SK-N-DZ (cell line): ENCODE measurements at regions not wholly inside any gene's neighbourhood (a gene's known extent, or its start where the extent isn't known, plus 50 kb on each side); places are given as distances from the start of the nearest gene placed in this dataset.

Experiments used
- DNase-seq: peaks from one replicate; pipeline ENCODE4 v3.0.0-alpha.2; 2015; ENCODE audit warnings: low spot score

DNA sequence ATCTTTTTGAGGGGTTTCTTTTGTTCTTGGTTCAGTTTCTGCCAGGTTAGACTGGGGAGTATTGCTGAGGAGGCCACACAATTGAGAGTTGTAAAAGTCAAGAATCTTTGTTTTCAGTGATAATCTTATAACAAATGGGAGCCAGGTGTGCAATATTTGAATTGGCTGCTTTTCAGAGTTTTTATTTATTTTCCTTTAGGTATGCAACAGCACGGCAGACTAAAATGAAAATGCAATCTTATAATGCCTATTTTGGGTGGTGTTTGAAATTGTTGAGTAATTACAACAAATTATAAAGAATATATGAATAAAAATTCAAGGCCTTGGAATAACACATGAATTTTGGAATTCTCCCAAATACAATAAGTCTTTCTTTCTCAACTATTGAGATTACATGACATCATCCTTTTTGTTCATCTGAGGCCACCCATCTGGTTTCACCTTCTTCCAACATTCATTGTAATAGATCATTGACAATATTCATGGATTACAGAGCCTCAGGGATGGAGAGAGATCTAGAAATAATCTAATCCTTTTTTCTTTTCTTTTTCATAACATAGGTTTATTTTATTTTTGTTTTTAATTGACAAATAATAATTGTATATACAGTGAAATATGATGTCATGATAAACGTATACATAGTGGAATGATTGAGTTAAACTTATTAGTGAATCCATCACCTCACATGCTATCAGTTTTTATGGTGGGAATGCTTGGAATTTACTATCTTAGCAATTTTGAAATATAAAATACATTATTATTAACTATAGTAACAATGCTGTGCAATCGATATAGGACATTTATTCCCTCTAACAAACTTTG is 1061.0 kb downstream of the NR2F1-AS1 start:
- DNase-seq, result no peak

DNA sequence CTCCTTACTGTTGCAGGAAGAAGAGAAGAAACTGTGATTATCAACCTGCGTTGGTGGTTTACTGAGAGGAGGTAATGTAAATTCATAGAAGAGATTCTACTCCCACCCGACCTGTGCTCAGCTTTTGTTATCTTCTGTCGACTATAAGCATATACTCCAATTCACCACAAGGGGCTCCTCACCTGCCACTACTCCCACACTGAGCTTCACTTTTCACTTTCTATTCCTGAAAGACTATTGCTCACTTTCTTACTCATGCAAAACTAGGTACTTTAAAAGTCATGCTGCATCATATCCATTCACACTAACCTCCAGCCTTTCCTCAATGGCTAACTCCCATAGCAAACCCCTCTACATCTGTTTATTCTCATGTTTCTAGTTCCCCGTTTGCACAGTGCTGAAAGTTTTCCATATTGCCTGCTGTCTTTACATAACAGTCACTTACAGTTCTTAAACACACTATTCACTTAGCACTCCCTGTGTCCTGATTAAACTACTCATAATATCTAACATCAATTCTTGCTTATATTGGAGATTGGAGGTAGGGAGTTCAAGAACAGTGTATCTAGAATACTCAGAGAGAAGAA is 1062.6 kb downstream of the NR2F1-AS1 start:
- DNase-seq, result peak; percentile 15

GRCh38 chr5:92514896-92515295 is 1066.1 kb downstream of the NR2F1-AS1 start:
- DNase-seq, result no peak

- DNase-seq, result no peak
Measured at GRCh38 chr5:92513067-92513466, 1068.0 kb downstream of the NR2F1-AS1 start.

GRCh38 chr5:92508271-92508670 is 1072.7 kb downstream of the NR2F1-AS1 start:
- DNase-seq, result no peak

DNA sequence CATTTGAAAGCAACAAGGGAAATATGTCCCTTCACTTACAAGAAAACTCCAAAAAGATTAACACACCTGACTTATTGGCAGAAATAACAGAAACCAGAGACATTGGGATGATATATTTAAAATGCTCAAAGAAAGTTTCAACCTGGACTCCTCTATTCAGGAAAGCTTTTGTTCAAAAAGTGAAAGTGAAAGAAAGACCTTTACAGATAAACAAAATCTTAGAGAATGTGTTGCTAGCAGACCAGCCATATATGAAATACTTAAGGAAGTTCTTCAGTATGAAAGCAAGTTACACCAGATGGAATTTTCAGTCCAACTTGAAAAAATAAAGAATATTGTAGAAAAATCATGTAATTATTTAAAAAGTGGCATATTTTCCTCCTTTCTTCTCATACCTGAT is 1075.1 kb downstream of the NR2F1-AS1 start:
- no peak for DNase-seq

DNA sequence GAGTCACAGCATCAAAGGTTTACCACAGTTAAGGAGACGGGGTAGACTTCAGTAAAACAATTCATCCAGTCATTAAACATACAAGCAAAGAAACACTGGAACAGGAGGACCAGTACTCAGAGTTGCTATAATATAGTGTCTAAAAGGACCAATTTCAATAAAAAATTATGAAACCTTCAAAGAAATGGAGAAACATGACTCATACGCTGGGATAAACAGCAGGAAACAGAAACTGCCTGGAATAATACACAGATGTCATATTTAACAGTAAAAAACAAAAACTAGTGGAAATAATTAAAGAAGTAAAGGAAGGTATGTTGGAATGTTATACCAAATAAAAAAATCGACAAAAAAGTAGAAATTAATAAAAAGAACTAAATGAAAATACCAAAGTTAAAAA is 1075.9 kb downstream of the NR2F1-AS1 start:
- no peak for DNase-seq

- no peak for DNase-seq
Measured at GRCh38 chr5:92504346-92504745, 1076.7 kb downstream of the NR2F1-AS1 start.

GRCh38 chr5:92500752-92501151 is 1080.3 kb downstream of the NR2F1-AS1 start:
- no peak for DNase-seq

DNA sequence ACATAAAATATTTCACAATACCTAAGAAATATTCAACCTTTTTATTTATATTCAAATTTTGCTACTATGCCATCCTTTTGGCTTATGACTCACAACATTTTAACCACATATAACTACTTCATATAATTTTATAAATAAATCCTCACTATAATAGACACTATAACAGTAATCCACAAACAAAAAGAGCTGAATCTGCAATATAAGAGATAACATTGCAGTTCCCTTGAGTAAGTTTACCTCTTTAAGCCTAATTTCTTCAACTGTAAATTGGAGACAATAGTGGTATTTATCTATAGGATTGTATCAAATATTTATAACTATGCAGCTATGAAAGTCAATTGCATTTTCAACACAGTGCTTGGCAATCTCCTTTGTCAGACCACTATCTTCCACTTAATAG is 1084.5 kb downstream of the NR2F1-AS1 start:
- no peak for DNase-seq

- DNase-seq, result no peak
Measured at GRCh38 chr5:92494508-92494907, 1086.5 kb downstream of the NR2F1-AS1 start.

- no peak for DNase-seq
Measured at GRCh38 chr5:92492908-92493307, 1088.1 kb downstream of the NR2F1-AS1 start.

DNA sequence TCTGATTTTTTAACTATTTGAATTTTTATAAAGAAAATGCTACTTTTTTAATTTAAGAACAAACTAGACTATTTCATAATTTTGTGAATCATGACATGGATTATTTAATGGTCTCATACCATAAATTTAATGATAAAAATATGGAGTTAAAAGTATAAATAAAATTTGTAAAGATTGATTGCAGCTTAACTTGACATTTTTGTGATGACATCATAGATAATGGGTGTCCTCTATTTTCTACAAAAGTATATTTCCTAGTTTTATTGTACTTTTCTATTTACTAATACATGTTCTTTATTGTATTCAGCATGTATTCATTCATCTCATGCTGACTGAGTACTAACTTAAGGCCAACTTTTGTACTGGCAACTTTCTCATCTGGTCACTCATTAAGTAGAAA is 1096.5 kb downstream of the NR2F1-AS1 start:
- DNase-seq, result no peak

- no peak for DNase-seq
Measured at GRCh38 chr5:92472981-92473566, 1090.0 kb upstream of the ARRDC3 start.

DNA sequence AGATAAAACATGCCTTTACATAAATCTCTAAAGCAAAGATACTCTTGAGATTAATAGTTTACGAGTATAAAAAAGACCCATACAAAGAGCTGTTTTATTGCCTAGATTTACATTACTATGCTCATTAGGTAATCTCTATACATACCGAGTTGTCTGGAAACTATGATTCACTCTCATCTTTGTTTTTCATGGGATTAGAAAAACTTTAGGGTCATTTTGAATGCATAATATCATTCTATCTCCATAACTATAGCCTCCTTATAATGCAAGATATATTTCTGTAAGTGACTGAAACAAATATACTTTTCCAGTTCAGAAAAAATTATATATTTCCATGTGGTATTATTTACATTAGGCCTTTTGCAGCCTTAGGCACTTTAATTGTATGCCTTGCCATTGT is 1088.7 kb upstream of the ARRDC3 start:
- no peak for DNase-seq

DNA sequence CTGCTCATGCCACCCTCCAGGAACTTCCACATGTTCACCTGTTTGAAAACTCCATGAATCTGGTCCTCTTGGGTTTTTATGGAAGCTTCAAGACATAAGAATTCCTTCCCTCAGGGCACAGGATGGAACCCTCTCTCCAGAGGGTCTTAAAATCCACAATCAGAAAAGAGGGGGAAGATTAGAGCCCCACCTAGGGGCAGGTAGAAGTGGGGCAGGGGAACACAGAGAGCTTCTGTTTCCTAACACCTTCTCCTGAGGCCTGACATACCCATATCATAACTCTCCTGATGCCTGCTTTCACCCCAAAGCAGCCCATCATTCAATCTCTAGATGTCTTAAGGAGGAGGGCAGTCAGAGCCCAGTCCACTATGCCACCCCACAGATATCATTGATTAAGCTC is 1087.7 kb upstream of the ARRDC3 start:
- DNase-seq, result no peak

DNA sequence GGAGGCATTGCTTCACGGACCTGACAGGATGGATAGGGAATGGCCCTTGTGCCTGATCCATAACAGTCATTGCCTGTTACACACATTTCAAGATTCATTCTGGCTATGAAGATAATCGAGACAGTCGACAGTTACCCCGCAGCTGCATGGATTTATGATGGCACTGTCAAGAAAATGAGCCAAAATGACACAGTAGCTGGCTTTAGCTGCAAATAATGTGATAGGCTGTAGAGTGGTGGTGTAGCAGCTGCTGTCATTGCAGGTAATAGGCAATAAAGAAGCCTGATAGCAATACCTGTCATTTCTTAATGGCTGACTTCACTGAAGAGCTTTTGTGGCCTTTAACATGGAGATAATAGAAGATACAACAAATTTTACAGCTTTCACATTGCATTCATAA is 1085.2 kb upstream of the ARRDC3 start:
- peak; percentile 3 for DNase-seq

DNA sequence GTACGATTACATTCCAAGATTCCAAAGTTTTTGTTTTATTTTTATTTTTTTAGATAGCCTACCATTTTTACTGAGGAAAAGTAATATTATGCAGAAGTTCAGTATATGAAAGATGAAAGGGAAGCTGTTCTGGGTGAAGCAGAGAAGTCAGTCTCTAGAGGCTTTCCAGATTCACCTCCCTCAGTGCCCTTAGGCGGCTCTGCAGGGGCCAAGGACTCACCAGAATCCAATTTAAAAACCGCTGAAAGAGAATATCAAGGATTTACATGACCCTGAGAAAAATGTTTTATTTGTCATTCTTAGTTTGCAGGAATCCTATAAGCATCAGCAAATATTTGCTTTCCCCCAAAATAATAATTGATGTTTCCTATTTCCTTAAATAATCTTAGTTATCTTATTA is 1084.6 kb upstream of the ARRDC3 start:
- no peak for DNase-seq

DNA sequence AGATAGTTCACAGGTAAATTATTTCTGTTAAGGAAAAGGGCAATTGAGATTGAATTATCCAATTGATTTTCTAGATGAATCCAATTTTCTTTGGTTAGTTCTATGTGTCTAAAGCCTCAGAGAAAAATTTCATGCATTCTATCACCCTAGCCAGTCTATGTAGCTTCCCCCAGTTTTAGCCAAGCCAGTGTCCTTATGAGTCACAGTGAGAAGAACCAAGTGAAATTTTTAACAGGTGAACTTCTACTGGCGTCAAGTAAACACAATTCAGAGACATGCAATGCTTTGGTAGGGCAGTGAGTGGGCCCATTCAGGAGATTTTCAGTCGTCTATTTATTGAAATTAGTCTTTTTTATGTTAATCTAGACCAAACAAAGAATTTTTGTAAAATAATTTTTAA is 1077.4 kb upstream of the ARRDC3 start:
- no peak for DNase-seq

- no peak for DNase-seq
Measured at GRCh38 chr5:92459654-92460053, 1076.5 kb upstream of the ARRDC3 start.

GRCh38 chr5:92455011-92455410 is 1071.9 kb upstream of the ARRDC3 start:
- no peak for DNase-seq

GRCh38 chr5:92444888-92445287 is 1061.8 kb upstream of the ARRDC3 start:
- DNase-seq, result no peak

DNA sequence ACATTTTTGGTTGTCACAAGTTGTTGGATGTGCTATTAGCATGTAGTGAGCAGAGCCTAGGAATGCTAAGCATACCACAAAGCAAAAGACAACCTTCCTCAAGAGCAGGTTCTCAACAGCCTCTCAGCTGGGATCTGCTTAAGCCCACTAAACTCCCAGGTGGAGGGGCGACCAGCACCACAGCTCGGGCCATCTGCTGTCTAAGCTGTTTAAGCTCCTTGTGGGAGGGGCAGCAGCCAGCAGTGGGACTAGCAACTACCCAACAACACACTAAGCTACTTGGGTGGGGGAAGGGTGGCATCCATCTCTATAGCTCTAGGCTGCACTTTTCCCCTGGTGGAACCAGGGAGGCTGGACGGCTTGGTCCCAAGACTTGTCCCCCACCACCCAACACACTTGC is 1052.7 kb upstream of the ARRDC3 start:
- DNase-seq, result no peak
